ENCODE measurements at regions not wholly inside any gene's neighbourhood (a gene's known extent, or its start where the extent isn't known, plus 50 kb on each side); places are given as distances from the start of the nearest gene placed in this dataset.

DNA sequence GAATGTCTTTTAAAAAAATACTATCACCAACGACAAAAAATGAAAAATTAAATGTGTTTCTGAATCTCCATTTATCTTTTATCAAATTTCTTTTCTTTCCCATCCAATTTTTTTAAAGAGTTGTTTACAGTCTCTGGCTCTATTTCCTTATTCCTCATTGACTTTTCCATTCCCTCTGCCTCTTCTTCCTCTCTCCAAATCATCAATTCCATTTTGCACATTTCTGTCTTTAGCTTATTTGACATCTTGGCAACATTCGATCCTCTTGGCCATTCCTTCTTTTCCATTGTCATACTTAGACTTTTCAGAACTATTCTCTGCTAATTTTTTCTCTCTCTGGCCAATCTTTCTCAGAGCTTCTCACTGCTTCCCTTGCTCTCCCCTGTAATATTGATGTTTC lies 497.6 kb downstream of the PLPP3 start:
- TF ChIP-seq, protein P1, sequence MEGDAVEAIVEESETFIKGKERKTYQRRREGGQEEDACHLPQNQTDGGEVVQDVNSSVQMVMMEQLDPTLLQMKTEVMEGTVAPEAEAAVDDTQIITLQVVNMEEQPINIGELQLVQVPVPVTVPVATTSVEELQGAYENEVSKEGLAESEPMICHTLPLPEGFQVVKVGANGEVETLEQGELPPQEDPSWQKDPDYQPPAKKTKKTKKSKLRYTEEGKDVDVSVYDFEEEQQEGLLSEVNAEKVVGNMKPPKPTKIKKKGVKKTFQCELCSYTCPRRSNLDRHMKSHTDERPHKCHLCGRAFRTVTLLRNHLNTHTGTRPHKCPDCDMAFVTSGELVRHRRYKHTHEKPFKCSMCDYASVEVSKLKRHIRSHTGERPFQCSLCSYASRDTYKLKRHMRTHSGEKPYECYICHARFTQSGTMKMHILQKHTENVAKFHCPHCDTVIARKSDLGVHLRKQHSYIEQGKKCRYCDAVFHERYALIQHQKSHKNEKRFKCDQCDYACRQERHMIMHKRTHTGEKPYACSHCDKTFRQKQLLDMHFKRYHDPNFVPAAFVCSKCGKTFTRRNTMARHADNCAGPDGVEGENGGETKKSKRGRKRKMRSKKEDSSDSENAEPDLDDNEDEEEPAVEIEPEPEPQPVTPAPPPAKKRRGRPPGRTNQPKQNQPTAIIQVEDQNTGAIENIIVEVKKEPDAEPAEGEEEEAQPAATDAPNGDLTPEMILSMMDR (conservative IDR thresholded peaks at IDR 0.05 in 1 of 2, IDR thresholded peaks at IDR 0.05 in 1 of 2; ENCODE audit: extremely low read depth in 1 of 2, insufficient read depth in 1 of 2, low read depth in 1 of 2, low read length in 2 of 2), result no peak
- TF ChIP-seq EZH2 (IDR thresholded peaks at IDR 0.05; ENCODE audit: borderline replicate concordance, low read length), result no peak

Data from mammary epithelial cell (primary cell).